ENCODE measurements at regions not wholly inside any gene's neighbourhood (a gene's known extent, or its start where the extent isn't known, plus 50 kb on each side); places are given as distances from the start of the nearest gene placed in this dataset.

GRCh38 chr4:127236889-127237288 lies 395.9 kb upstream of the INTU start:
- TF ChIP-seq CTCF (IDR thresholded peaks at IDR 0.05; ENCODE audit: low read depth, low read length): no peak
- no peak for TF ChIP-seq EZH2phosphoT487 (IDR thresholded peaks at IDR 0.05; ENCODE audit: low read depth)
